GM23248 (cell line): ENCODE measurements at regions not wholly inside any gene's neighbourhood (a gene's known extent, or its start where the extent isn't known, plus 50 kb on each side); places are given as distances from the start of the nearest gene placed in this dataset.

Experiments used
- DNase-seq: peaks from one replicate; pipeline ENCODE4 v3.0.0-alpha.2; 2015
- H2AFZ ChIP-seq: fragments of 200-600 bp; sonication (generic); 2 replicates; pipeline ENCODE4 v1.6.1; 2016; ENCODE audit warnings: antibody characterized with exemption
- H3F3A ChIP-seq: fragments of 200-600 bp; sonication (generic); 2 replicates; pipeline ENCODE4 v1.6.1; 2016; ENCODE audit warnings: mild to moderate bottlenecking, antibody characterized with exemption, mixed run types; ENCODE audit not compliant: insufficient read depth
- H3K27ac ChIP-seq: fragments of 200-600 bp; sonication (generic); 2 replicates; pipeline ENCODE4 v1.5.1; 2016; ENCODE audit warnings: mild to moderate bottlenecking
- H3K27me3 ChIP-seq: fragments of 200-600 bp; sonication (generic); replicated peaks from 2 replicates; pipeline ENCODE4 v1.6.1; 2016; ENCODE audit warnings: mild to moderate bottlenecking; ENCODE audit not compliant: insufficient read depth
- H3K36me3 ChIP-seq: fragments of 200-600 bp; sonication (generic); 2 replicates; pipeline ENCODE4 v1.6.1; 2016; ENCODE audit warnings: low read depth, mild to moderate bottlenecking
- H3K4me1 ChIP-seq: fragments of 200-600 bp; sonication (generic); 2 replicates; pipeline ENCODE4 v1.6.1; 2016; ENCODE audit warnings: mild to moderate bottlenecking; ENCODE audit not compliant: insufficient read depth
- H3K4me2 ChIP-seq: fragments of 200-600 bp; sonication (generic); one replicate; pipeline ENCODE4 v1.6.1; 2016; ENCODE audit warnings: mild to moderate bottlenecking; ENCODE audit not compliant: unreplicated experiment
- H3K4me3 ChIP-seq: fragments of 200-600 bp; sonication (generic); 2 replicates; pipeline ENCODE4 v1.5.1; 2016; ENCODE audit warnings: mild to moderate bottlenecking
- H3K79me2 ChIP-seq: fragments of 200-600 bp; sonication (generic); 2 replicates; pipeline ENCODE4 v1.6.1; 2016; ENCODE audit warnings: mild to moderate bottlenecking; ENCODE audit not compliant: insufficient read depth
- H3K9ac ChIP-seq: fragments of 200-600 bp; sonication (generic); 2 replicates; pipeline ENCODE4 v1.6.1; 2016; ENCODE audit warnings: mild to moderate bottlenecking
- H3K9me2 ChIP-seq: fragments of 200-600 bp; sonication (generic); 2 replicates; pipeline ENCODE4 v1.6.1; 2016; ENCODE audit warnings: mixed run types, mild to moderate bottlenecking, moderate library complexity; ENCODE audit not compliant: insufficient read depth
- H3K9me3 ChIP-seq: fragments of 200-600 bp; sonication (generic); one replicate; pipeline ENCODE4 v1.6.1; 2017; ENCODE audit warnings: low read depth
- H4K20me1 ChIP-seq: fragments of 200-600 bp; sonication (generic); 2 replicates; pipeline ENCODE4 v1.6.0; 2016; ENCODE audit not compliant: insufficient read depth
- EZH2 ChIP-seq: fragments of 200-600 bp; sonication (generic); IDR thresholded peaks from 2 replicates; pipeline ENCODE4 v1.6.1; 2018; ENCODE audit warnings: antibody characterized with exemption, mild to moderate bottlenecking; ENCODE audit not compliant: insufficient read depth, poor library complexity, severe bottlenecking
- EZH2phosphoT487 ChIP-seq: fragments of 200-600 bp; sonication (generic); IDR thresholded peaks from 2 replicates; pipeline ENCODE4 v1.6.1; 2018; ENCODE audit warnings: antibody characterized with exemption, moderate library complexity, mild to moderate bottlenecking, low read depth; ENCODE audit not compliant: insufficient read depth
- WGBS, 2 experiments: methylation state at CpG; one replicate each; pipeline ENCODE4 v1.1.6; 2015 to 2017; ENCODE audit warnings: low lambda C conversion rate in 2 of 2, low coverage in 1 of 2; ENCODE audit errors: missing lambda C conversion rate in 2 of 2; 5-methylcytosine and 5-hydroxymethylcytosine counted together
- in situ Hi-C: fragments of 300-500 bp; cut with MboI; formaldehyde crosslinking; loops from 2 replicates; pipeline ENCODE4 v1.15.0; 2020

- 72 to 79% methylated on average over 5 of the region's 5 CpGs for WGBS, 2 experiments
- in situ Hi-C loops: no loop called here
- Histone ChIP-seq H3K4me1 (no peaks in the 10 kb centered on the region), H3K9me2 (no peaks in the 10 kb centered on the region), H3K9me3 (no peaks in the 10 kb centered on the region), H3K9ac (no peak overlapping the region), H3K27me3 (no peaks in the 10 kb centered on the region), H4K20me1 (no peaks in the 10 kb centered on the region), H3K4me2 (no peak overlapping the region), H3F3A (no peaks in the 10 kb centered on the region), H3K27ac (no peak overlapping the region), H3K79me2 (no peaks in the 10 kb centered on the region), H3K4me3 (no peak overlapping the region), H2AFZ (no peak overlapping the region), H3K36me3 (no peaks in the 10 kb centered on the region)
- no peak for TF ChIP-seq EZH2
- TF ChIP-seq EZH2phosphoT487: no peak
- DNase-seq: no peak
Observed at GRCh38 chr1:59238333-59238934, 58.5 kb upstream of the FGGY start.

GRCh38 chr1:59238993-59239392, 57.9 kb upstream of the FGGY start:
- Histone ChIP-seq H3K27me3 (no peaks in the 10 kb centered on the region), H3K79me2 (no peaks in the 10 kb centered on the region), H3K9me3 (no peaks in the 10 kb centered on the region), H3K4me2 (no peak overlapping the region), H3K27ac (no peak overlapping the region), H3K9ac (no peak overlapping the region), H4K20me1 (no peaks in the 10 kb centered on the region), H3K4me1 (no peaks in the 10 kb centered on the region), H3K9me2 (no peaks in the 10 kb centered on the region), H3K4me3 (no peak overlapping the region), H3F3A (no peaks in the 10 kb centered on the region), H2AFZ (no peak overlapping the region), H3K36me3 (no peaks in the 10 kb centered on the region)
- no peak for DNase-seq
- TF ChIP-seq EZH2phosphoT487 (no peak), EZH2 (no peak)
- in situ Hi-C loops: no loop called here
- WGBS, 2 experiments: 84 to 90% methylated on average over 2 of the region's 2 CpGs

GRCh38 chr1:59241909-59242308, 55.0 kb upstream of the FGGY start:
- in situ Hi-C loops: no loop called here

GRCh38 chr1:59242370-59242769, 54.5 kb upstream of the FGGY start:
- no peaks in the 10 kb centered on the region for H3K79me2 ChIP-seq
- WGBS, 2 experiments: 80 to 84% methylated on average over 2 of the region's 2 CpGs
- no peaks in the 10 kb centered on the region for H3K9me3 ChIP-seq
- no peaks in the 10 kb centered on the region for H3K27me3 ChIP-seq
- H4K20me1 ChIP-seq: no peaks in the 10 kb centered on the region
- DNase-seq: no peak
- no peaks in the 10 kb centered on the region for H3K4me1 ChIP-seq
- no peak overlapping the region for H3K4me3 ChIP-seq
- in situ Hi-C loops: no loop called here
- H3K4me2 ChIP-seq: no peak overlapping the region
- H3K9me2 ChIP-seq: no peaks in the 10 kb centered on the region
- no peaks in the 10 kb centered on the region for H3F3A ChIP-seq
- TF ChIP-seq EZH2phosphoT487 (no peak), EZH2 (no peak)
- no peaks in the 10 kb centered on the region for H3K36me3 ChIP-seq
- no peak overlapping the region for H2AFZ ChIP-seq
- no peak overlapping the region for H3K27ac ChIP-seq
- no peak overlapping the region for H3K9ac ChIP-seq

More at GRCh38 chr1:59241909-59242308, 55.0 kb upstream of the FGGY start:
- no peak overlapping the region for H2AFZ ChIP-seq
- no peaks in the 10 kb centered on the region for H3K9me2 ChIP-seq
- no peaks in the 10 kb centered on the region for H3K36me3 ChIP-seq
- no peaks in the 10 kb centered on the region for H3K9me3 ChIP-seq
- no peaks in the 10 kb centered on the region for H3K27me3 ChIP-seq
- H3K4me3 ChIP-seq: no peak overlapping the region
- no peaks in the 10 kb centered on the region for H3F3A ChIP-seq
- H3K9ac ChIP-seq: no peak overlapping the region
- no peaks in the 10 kb centered on the region for H4K20me1 ChIP-seq
- no peak for DNase-seq
- 59 to 71% methylated on average over 2 of the region's 2 CpGs for WGBS, 2 experiments
- TF ChIP-seq EZH2 (no peak), EZH2phosphoT487 (no peak)
- no peaks in the 10 kb centered on the region for H3K79me2 ChIP-seq
- no peak overlapping the region for H3K4me2 ChIP-seq
- H3K4me1 ChIP-seq: no peaks in the 10 kb centered on the region
- no peak overlapping the region for H3K27ac ChIP-seq

- Histone ChIP-seq H3K27me3 (no peaks in the 10 kb centered on the region), H2AFZ (no peak overlapping the region), H3K4me1 (no peaks in the 10 kb centered on the region), H3K9me2 (no peaks in the 10 kb centered on the region), H3K27ac (no peak overlapping the region), H3K9ac (no peak overlapping the region), H3K79me2 (no peaks in the 10 kb centered on the region), H3F3A (no peaks in the 10 kb centered on the region), H3K4me2 (no peak overlapping the region), H3K9me3 (no peaks in the 10 kb centered on the region), H3K36me3 (no peaks in the 10 kb centered on the region), H3K4me3 (no peak overlapping the region), H4K20me1 (no peaks in the 10 kb centered on the region)
- TF ChIP-seq EZH2phosphoT487: no peak
- no peak for TF ChIP-seq EZH2
- DNase-seq: no peak
- in situ Hi-C loops: no loop called here
Observed at GRCh38 chr1:59243550-59243949, 53.3 kb upstream of the FGGY start.
